HepG2 (cell line): ENCODE measurements at regions not wholly inside any gene's neighbourhood (a gene's known extent, or its start where the extent isn't known, plus 50 kb on each side); places are given as distances from the start of the nearest gene placed in this dataset.

Source experiments
- ATAC-seq: fragments of 200-7000 bp; cut with Tn5 transposase; 3 replicates; pipeline ENCODE4 v1.9.1; 2020; ENCODE audit warnings: mild to moderate bottlenecking, moderate library complexity
- BruUV-seq: library from RNA; stranded (reverse); fragments of 400-500 nt; replicated peaks from 2 replicates; lab custom pipeline; 2021; lab: Mats Ljungman, UMichigan
- CTCF ChIA-PET: fragments of 300-600 bp; formaldehyde crosslinking; extraction: SDS; loops from one replicate; lab custom pipeline; 2021; ENCODE audit warnings: low total read pairs, inconsistent platforms, low intra/inter-chr PET ratio; lab: Yijun Ruan, JAX
- POLR2A ChIA-PET: fragments of 350-600 bp; sonication (Branson Sonifier 250); formaldehyde crosslinking; loops from one replicate; lab custom pipeline; 2020; ENCODE audit warnings: antibody characterized with exemption, inconsistent platforms; lab: Yijun Ruan, JAX
- DNase-seq: peaks from one replicate; pipeline ENCODE4 v3.0.0-alpha.2; 2015; ENCODE audit warnings: low spot score
- FAIRE-seq: peaks from 3 replicates; lab custom pipeline; 2011; peaks lifted over from hg19 to GRCh38; lab: Jason Lieb, UNC
- H2AFZ ChIP-seq: one replicate; pipeline ENCODE4 v1.6.1; 2011; ENCODE audit warnings: low read length, inconsistent platforms
- H3K27ac ChIP-seq: fragments of 300-600 bp; 3 replicates; pipeline ENCODE4 v1.8.0; 2011; ENCODE audit warnings: mixed run types, mild to moderate bottlenecking, mixed read lengths, low read length, inconsistent platforms; ENCODE audit not compliant: insufficient read depth; ENCODE audit errors: extremely low read length
- H3K27me3 ChIP-seq, 2 experiments: fragments of 200-600 bp in 1 of 2; 2 replicates in 1 of 2; 3 replicates in 1 of 2; pipeline versions ENCODE4 v1.6.0 to v1.8.0; 2011; ENCODE audit warnings: low read length in 2 of 2, mild to moderate bottlenecking in 2 of 2, moderate library complexity in 2 of 2, inconsistent platforms in 1 of 2; ENCODE audit not compliant: insufficient read depth in 2 of 2, control insufficient read depth in 1 of 2
- H3K36me3 ChIP-seq, 2 experiments: fragments of 200-600 bp in 1 of 2; replicated peaks in 1 of 2; 2 replicates in 1 of 2; 3 replicates in 1 of 2; pipeline versions ENCODE4 v1.5.1 to v1.8.0; 2011; ENCODE audit warnings: low read length in 2 of 2, inconsistent platforms in 1 of 2; ENCODE audit not compliant: insufficient read depth in 2 of 2, control insufficient read depth in 1 of 2
- H3K4me1 ChIP-seq: 2 replicates; pipeline ENCODE4 v1.5.1; 2012; ENCODE audit warnings: low read length, inconsistent platforms; ENCODE audit not compliant: insufficient read depth
- H3K4me2 ChIP-seq: 2 replicates; pipeline ENCODE4 v1.6.0; 2011; ENCODE audit warnings: low read depth, low read length, inconsistent platforms
- H3K4me3 ChIP-seq, 3 experiments: fragments of 200-600 bp in 1 of 3; sonication (generic), shearing (Covaris generic) in 1 of 3; replicated peaks in 1 of 3; 2 replicates each; pipeline ENCODE4 v1.5.1; 2011 to 2016; ENCODE audit warnings: low read length in 3 of 3, inconsistent platforms in 2 of 3, low read depth in 2 of 3, mild to moderate bottlenecking in 2 of 3, control low read depth in 1 of 3, mixed read lengths in 1 of 3; ENCODE audit not compliant: insufficient read depth in 1 of 3
- H3K79me2 ChIP-seq: one replicate; pipeline ENCODE4 v1.6.1; 2011; ENCODE audit warnings: low read length, inconsistent platforms; ENCODE audit not compliant: insufficient read depth
- H3K9ac ChIP-seq: 2 replicates; pipeline ENCODE4 v1.6.0; 2011; ENCODE audit warnings: mild to moderate bottlenecking, low read depth, low read length, inconsistent platforms; ENCODE audit not compliant: insufficient read depth
- H3K9me3 ChIP-seq: 2 replicates; pipeline ENCODE4 v1.5.1; 2012; ENCODE audit warnings: mild to moderate bottlenecking, low read length
- H4K20me1 ChIP-seq: 2 replicates; pipeline ENCODE4 v1.6.0; 2011; ENCODE audit warnings: inconsistent platforms, mild to moderate bottlenecking, low read length, moderate library complexity; ENCODE audit not compliant: insufficient read depth
- ATF1 ChIP-seq: IDR thresholded peaks from 2 replicates; pipeline ENCODE4 v1.6.1; 2016; ENCODE audit warnings: mild to moderate bottlenecking, control low read depth
- ZIK1 ChIP-seq: sonication (generic); formaldehyde crosslinking; IDR thresholded peaks from 2 replicates; pipeline ENCODE4 v1.5.0; 2020; ENCODE audit warnings: mild to moderate bottlenecking, low read depth, missing genetic modification reagents, borderline replicate concordance
- ZNF326 ChIP-seq: sonication (generic); formaldehyde crosslinking; IDR thresholded peaks from 2 replicates; pipeline ENCODE4 v1.4.0; 2020; ENCODE audit warnings: missing genetic modification reagents, borderline replicate concordance
- ZNF558 ChIP-seq: sonication (generic); formaldehyde crosslinking; IDR thresholded peaks from 2 replicates; pipeline ENCODE4 v1.9.0; 2022; ENCODE audit warnings: mild to moderate bottlenecking, missing genetic modification reagents, borderline replicate concordance
- WGBS: methylation state at CpG from one replicate; pipeline ENCODE4 v1.1.6; 2017; ENCODE audit warnings: low lambda C conversion rate; 5-methylcytosine and 5-hydroxymethylcytosine counted together
- in situ Hi-C: cut with HindIII; loops from 2 replicates; pipeline ENCODE4 v1.10.0; 2017; ENCODE audit warnings: low pct_unique_long_range_greater_than_20kb; ENCODE audit not compliant: extremely low pct_ligation_motif_present
- intact Hi-C: fragments of 100-400 bp; cut with micrococcal nuclease; formaldehyde crosslinking; loops from one replicate; pipeline ENCODE4 v1.10.0; 2022; ENCODE audit not compliant: unreplicated experiment
- TF ChIP-seq, protein P1 (sequence below), 2 experiments: sonication (generic) in 1 of 2; formaldehyde crosslinking in 1 of 2; IDR thresholded peaks; 2 replicates each; pipeline versions ENCODE4 v1.6.1 to v1.9.0; 2014 to 2022; ENCODE audit warnings: antibody characterized with exemption in 1 of 2, borderline replicate concordance in 1 of 2, inconsistent platforms in 1 of 2, low read depth in 1 of 2, missing genetic modification reagents in 1 of 2
- TF ChIP-seq, protein P2 (sequence below): sonication (generic); formaldehyde crosslinking; IDR thresholded peaks from 2 replicates; pipeline ENCODE4 v1.5.0; 2020; ENCODE audit warnings: mild to moderate bottlenecking, missing genetic modification reagents

GRCh38 chr5:114179134-114179533 is 182.7 kb upstream of the KCNN2 start:
- TF ChIP-seq, protein P1, sequence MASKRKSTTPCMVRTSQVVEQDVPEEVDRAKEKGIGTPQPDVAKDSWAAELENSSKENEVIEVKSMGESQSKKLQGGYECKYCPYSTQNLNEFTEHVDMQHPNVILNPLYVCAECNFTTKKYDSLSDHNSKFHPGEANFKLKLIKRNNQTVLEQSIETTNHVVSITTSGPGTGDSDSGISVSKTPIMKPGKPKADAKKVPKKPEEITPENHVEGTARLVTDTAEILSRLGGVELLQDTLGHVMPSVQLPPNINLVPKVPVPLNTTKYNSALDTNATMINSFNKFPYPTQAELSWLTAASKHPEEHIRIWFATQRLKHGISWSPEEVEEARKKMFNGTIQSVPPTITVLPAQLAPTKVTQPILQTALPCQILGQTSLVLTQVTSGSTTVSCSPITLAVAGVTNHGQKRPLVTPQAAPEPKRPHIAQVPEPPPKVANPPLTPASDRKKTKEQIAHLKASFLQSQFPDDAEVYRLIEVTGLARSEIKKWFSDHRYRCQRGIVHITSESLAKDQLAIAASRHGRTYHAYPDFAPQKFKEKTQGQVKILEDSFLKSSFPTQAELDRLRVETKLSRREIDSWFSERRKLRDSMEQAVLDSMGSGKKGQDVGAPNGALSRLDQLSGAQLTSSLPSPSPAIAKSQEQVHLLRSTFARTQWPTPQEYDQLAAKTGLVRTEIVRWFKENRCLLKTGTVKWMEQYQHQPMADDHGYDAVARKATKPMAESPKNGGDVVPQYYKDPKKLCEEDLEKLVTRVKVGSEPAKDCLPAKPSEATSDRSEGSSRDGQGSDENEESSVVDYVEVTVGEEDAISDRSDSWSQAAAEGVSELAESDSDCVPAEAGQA (IDR thresholded peaks at IDR 0.05; ENCODE audit: low read depth): no peak
- TF ChIP-seq, protein P1 (CRISPR knock-in tag; IDR thresholded peaks at IDR 0.05; ENCODE audit: borderline replicate concordance): no peak
- TF ChIP-seq ATF1 (CRISPR knock-in tag): no peak
- TF ChIP-seq ZIK1: no peak
- TF ChIP-seq, protein P2, sequence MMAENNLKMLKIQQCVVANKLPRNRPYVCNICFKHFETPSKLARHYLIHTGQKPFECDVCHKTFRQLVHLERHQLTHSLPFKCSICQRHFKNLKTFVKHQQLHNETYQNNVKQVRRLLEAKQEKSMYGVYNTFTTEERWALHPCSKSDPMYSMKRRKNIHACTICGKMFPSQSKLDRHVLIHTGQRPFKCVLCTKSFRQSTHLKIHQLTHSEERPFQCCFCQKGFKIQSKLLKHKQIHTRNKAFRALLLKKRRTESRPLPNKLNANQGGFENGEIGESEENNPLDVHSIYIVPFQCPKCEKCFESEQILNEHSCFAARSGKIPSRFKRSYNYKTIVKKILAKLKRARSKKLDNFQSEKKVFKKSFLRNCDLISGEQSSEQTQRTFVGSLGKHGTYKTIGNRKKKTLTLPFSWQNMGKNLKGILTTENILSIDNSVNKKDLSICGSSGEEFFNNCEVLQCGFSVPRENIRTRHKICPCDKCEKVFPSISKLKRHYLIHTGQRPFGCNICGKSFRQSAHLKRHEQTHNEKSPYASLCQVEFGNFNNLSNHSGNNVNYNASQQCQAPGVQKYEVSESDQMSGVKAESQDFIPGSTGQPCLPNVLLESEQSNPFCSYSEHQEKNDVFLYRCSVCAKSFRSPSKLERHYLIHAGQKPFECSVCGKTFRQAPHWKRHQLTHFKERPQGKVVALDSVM: no peak
- no peak for TF ChIP-seq ZNF326 (CRISPR knock-in tag)
- TF ChIP-seq ZNF558 (CRISPR knock-in tag): no peak
- no peaks in the 10 kb centered on the region for H3K36me3 ChIP-seq
- peaks cover 19% of the 10 kb centered on the region for H3K9me3 ChIP-seq
- H3K79me2 ChIP-seq: no peaks in the 10 kb centered on the region
- no peak for ATAC-seq
- no peak overlapping the region for H3K4me3 ChIP-seq
- no peak overlapping the region for H2AFZ ChIP-seq
- ChIA-PET CTCF (no interaction called here), POLR2A (no interaction called here)
- H3K4me2 ChIP-seq: no peak overlapping the region
- FAIRE-seq: no peak
- in situ Hi-C loops: no loop called here
- no TSS peak for BruUV-seq
- WGBS: 0% methylated on average over 2 of the region's 2 CpGs
- no peak for DNase-seq
- H3K27me3 ChIP-seq: no peaks in the 10 kb centered on the region
- H4K20me1 ChIP-seq: no peaks in the 10 kb centered on the region
- no peak overlapping the region for H3K9ac ChIP-seq
- no peak overlapping the region for H3K27ac ChIP-seq
- H3K4me1 ChIP-seq: no peaks in the 10 kb centered on the region
- intact Hi-C loops: no loop called here
